Neural crest cell (in vitro differentiated cells): ENCODE measurements at regions not wholly inside any gene's neighbourhood (a gene's known extent, or its start where the extent isn't known, plus 50 kb on each side); places are given as distances from the start of the nearest gene placed in this dataset.
"Not testable (repeated sequence)": the region's sequence is repeated elsewhere in the genome, so short reads cannot be mapped to it uniquely, and the experiment has no call there.

Experiments used
- DNase-seq: peaks from one replicate; pipeline ENCODE4 v3.0.0; 2021; ENCODE audit warnings: low read depth, mixed read lengths, low spot score
- H3K27ac Mint-ChIP-seq: one replicate; pipeline ENCODE4 v1.8.0; 2021; ENCODE audit warnings: mild to moderate bottlenecking, mixed read lengths; ENCODE audit not compliant: unreplicated experiment
- H3K27me3 Mint-ChIP-seq: 2 replicates; pipeline ENCODE4 v1.8.0; 2021; ENCODE audit warnings: low read depth, mild to moderate bottlenecking, mixed read lengths
- H3K36me3 Mint-ChIP-seq: 2 replicates; pipeline ENCODE4 v1.8.0; 2021; ENCODE audit warnings: low read depth, mild to moderate bottlenecking, mixed read lengths
- H3K4me1 Mint-ChIP-seq: 2 replicates; pipeline ENCODE4 v1.8.0; 2021; ENCODE audit warnings: mixed read lengths
- H3K4me3 Mint-ChIP-seq: one replicate; pipeline ENCODE4 v1.8.0; 2021; ENCODE audit warnings: mild to moderate bottlenecking, mixed read lengths
- H3K9me3 Mint-ChIP-seq: 2 replicates; pipeline ENCODE4 v1.8.0; 2021; ENCODE audit warnings: mixed read lengths
- CTCF ChIP-seq: fragments of 200-600 bp; sonication (generic); conservative IDR thresholded peaks from 2 replicates; pipeline ENCODE4 v1.5.0; 2021; ENCODE audit warnings: antibody characterized with exemption, mild to moderate bottlenecking

DNA sequence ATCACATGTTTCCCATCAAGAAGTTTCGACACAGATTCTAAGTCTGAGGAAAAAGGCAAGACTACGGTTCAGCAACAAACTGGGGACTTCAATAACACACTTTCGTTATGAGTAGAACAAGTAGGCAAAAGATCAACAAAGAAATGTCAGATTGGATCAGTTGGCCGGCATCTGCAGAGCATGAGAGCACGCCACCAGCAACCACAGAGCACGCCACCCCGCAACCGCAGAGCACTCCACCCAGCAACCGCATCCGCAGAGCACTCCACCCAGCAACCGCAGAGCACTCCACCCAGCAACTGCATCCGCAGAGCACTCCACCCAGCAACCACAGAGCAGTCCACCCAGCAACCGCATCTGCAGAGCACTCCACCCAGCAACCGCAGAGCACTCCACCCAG, 89.7 kb upstream of the FAM20C start:
- TF ChIP-seq CTCF, result no peak
- Mint-ChIP-seq H3K9me3 (no peaks in the 10 kb centered on the region), H3K4me1 (peaks cover 4% of the 10 kb centered on the region), H3K27me3 (peaks cover 5% of the 10 kb centered on the region), H3K27ac (no peak overlapping the region), H3K4me3 (no peak overlapping the region), H3K36me3 (no peaks in the 10 kb centered on the region)
- no peak for DNase-seq

- not testable (repeated sequence) for H3K27ac Mint-ChIP-seq, H3K4me3 Mint-ChIP-seq, H3K27me3 Mint-ChIP-seq, H3K9me3 Mint-ChIP-seq, DNase-seq, H3K4me1 Mint-ChIP-seq, H3K36me3 Mint-ChIP-seq
These were observed 88.4 kb upstream of the FAM20C start for GRCh38 chr7:103981-104380.

DNA sequence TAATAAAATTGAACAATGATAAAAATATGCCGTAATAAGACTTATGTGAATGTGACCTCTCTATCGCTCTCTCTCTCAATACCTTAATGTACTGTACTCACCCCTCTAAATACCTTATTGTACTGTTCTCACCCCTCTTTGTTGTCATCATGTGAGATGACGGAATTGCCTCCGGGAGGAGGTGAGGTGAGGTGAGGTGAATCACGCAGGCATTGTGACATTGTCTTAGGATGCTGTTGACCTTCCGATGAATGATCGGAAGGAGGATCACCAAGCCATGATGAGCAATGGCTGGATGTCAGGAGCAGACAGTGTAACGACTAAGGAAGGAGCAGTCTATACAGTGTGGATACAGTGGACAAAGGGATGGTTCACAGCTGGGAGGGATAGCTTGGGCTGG, 87.4 kb upstream of the FAM20C start:
- no peak for TF ChIP-seq CTCF
- no peak for DNase-seq
- no peak overlapping the region for H3K27ac Mint-ChIP-seq
- peaks cover 4% of the 10 kb centered on the region for H3K4me1 Mint-ChIP-seq
- H3K9me3 Mint-ChIP-seq, result no peaks in the 10 kb centered on the region
- no peak overlapping the region for H3K4me3 Mint-ChIP-seq
- H3K27me3 Mint-ChIP-seq, result peaks cover 7% of the 10 kb centered on the region
- H3K36me3 Mint-ChIP-seq, result no peaks in the 10 kb centered on the region

GRCh38 chr7:106356-106755, 86.0 kb upstream of the FAM20C start:
- peaks cover 2% of the 10 kb centered on the region for H3K4me1 Mint-ChIP-seq

GRCh38 chr7:107233-107632, 85.1 kb upstream of the FAM20C start:
- TF ChIP-seq CTCF, result no peak
- no peak overlapping the region for H3K4me3 Mint-ChIP-seq
- peaks cover 10% of the 10 kb centered on the region for H3K27me3 Mint-ChIP-seq
- H3K36me3 Mint-ChIP-seq, result no peaks in the 10 kb centered on the region
- peaks cover 2% of the 10 kb centered on the region for H3K9me3 Mint-ChIP-seq
- no peaks in the 10 kb centered on the region for H3K4me1 Mint-ChIP-seq
- DNase-seq, result no peak
- H3K27ac Mint-ChIP-seq, result no peak overlapping the region

More at GRCh38 chr7:106356-106755, 86.0 kb upstream of the FAM20C start:
- TF ChIP-seq CTCF, result no peak
- peaks cover 10% of the 10 kb centered on the region for H3K27me3 Mint-ChIP-seq
- no peak overlapping the region for H3K4me3 Mint-ChIP-seq
- no peaks in the 10 kb centered on the region for H3K9me3 Mint-ChIP-seq
- DNase-seq, result no peak
- H3K36me3 Mint-ChIP-seq, result no peaks in the 10 kb centered on the region
- no peak overlapping the region for H3K27ac Mint-ChIP-seq

DNA sequence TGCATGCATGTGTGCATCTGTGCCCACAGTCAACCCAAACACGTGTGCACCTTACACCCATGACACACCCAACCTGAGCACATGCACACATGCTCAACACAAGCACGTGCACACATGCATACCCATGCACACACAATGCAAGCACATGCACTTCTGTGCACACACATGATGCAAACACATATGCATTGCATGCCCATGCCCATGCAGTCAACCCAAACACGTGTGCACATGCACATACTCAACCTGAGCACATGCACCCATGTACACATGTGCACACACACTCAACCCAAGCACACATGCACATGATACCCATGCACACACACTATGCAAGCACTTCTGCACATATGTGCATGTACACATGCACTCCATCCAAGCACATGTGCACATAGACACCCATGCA, 84.5 kb upstream of the FAM20C start:
- Mint-ChIP-seq H3K36me3 (no peaks in the 10 kb centered on the region), H3K9me3 (peaks cover 5% of the 10 kb centered on the region), H3K27me3 (peaks cover 10% of the 10 kb centered on the region), H3K27ac (no peak overlapping the region), H3K4me3 (no peak overlapping the region), H3K4me1 (no peaks in the 10 kb centered on the region)
- no peak for DNase-seq
- no peak for TF ChIP-seq CTCF
